Astrocyte of the cerebellum (primary cell): ENCODE measurements at regions not wholly inside any gene's neighbourhood (a gene's known extent, or its start where the extent isn't known, plus 50 kb on each side); places are given as distances from the start of the nearest gene placed in this dataset.

Experiments used
- DNase-seq: peaks from one replicate; pipeline ENCODE4 v3.0.0-alpha.2; 2011; ENCODE audit warnings: low read depth
- H3K4me3 ChIP-seq: 2 replicates; pipeline ENCODE4 v1.5.1; 2011; ENCODE audit warnings: mild to moderate bottlenecking, low read depth, low read length, moderate library complexity
- CTCF ChIP-seq: IDR thresholded peaks from 2 replicates; pipeline ENCODE4 v1.5.1; 2012; ENCODE audit warnings: low read length, low read depth, moderate library complexity, mild to moderate bottlenecking; ENCODE audit errors: missing control alignments
- in situ Hi-C: cut with HindIII; loops from 2 replicates; pipeline ENCODE4 v1.10.0; 2017; ENCODE audit warnings: low sequenced_read_pairs

DNA sequence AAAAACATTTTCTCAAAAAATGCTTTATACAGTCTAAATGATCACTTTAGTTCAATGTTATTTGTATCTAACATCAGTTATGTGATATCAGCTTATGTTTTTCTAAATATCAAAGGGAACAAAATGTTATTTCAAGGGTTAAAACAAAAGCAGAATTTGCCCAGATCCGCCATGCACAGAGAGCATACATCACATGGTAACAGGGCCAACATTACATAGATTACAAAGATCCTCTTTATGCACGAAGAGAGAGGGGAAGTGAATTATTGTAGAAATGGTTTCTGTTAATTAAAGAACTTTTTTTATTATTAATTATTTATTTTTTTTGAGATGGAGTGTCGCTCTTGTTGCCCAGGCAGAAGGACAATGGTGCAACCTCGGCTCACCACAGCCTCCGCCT lies 100.8 kb upstream of the MME start:
- in situ Hi-C loops: no loop called here
- no peak overlapping the region for H3K4me3 ChIP-seq
- no peak for DNase-seq
- TF ChIP-seq CTCF: no peak

DNA sequence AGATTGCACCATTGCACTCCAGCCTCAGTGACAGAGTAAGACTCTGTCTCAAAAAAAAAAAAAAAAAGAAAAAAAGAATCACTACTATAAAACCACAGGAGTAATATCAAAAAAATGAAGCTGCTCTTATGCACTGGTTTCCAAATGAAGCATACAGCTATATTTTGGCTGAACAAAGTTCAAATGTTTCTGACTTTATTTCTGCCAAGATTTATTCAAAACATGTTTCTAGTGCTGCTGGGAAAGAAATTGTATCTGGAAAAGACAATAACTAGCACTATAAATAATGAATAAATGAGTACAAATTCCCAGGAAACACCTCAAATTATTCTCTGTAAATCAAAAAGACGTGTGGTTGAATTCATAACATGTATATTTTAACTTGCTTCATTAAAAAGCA lies 102.5 kb upstream of the MME start:
- no peak for TF ChIP-seq CTCF
- no peak for DNase-seq
- in situ Hi-C loops: no loop called here
- no peak overlapping the region for H3K4me3 ChIP-seq

DNA sequence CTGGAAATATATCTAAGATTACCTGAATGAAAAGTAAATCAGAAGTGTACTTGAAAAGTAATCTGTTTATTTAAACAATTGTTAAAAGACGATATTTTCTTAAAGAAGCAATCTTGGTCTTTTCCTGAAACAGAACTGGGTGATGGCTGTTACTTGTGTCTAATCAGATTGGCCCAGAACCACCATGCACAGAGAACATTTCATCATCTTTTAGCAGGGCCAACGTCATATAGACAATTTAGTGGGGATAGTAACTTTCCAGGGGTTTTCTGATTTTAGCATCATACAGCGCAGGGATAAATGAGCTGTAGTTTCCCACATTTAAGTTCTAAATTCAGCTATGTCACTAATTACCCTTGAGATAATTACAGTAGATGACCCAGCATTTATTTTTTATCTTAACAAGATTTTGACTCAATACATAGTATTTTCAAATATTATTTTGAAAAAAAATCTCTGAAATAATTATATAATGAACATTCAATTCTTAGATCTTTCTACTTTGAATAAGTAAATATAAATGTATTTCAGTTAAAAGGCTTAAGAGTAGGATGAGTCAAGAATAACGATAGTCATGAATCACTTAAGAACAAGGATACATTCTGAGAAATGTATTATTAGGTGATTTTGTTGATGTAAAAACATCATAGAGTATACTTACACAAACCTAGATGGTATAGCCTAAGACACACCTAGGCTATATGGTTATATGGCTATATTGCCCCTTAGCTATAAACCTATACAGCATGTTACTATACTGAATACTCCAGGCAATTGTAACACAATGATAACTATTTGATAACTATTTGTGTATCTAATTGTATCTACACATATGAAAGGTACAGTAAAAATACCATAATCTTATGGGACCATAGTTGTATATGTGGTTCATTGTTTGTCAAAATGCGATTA lies 103.8 kb upstream of the MME start:
- no peak overlapping the region for H3K4me3 ChIP-seq
- in situ Hi-C loops: no loop called here
- no peak for TF ChIP-seq CTCF
- no peak for DNase-seq

GRCh38 chr3:154973851-154974250 lies 106.3 kb upstream of the MME start:
- TF ChIP-seq CTCF: no peak
- no peak for DNase-seq
- in situ Hi-C loops: no loop called here
- no peak overlapping the region for H3K4me3 ChIP-seq

DNA sequence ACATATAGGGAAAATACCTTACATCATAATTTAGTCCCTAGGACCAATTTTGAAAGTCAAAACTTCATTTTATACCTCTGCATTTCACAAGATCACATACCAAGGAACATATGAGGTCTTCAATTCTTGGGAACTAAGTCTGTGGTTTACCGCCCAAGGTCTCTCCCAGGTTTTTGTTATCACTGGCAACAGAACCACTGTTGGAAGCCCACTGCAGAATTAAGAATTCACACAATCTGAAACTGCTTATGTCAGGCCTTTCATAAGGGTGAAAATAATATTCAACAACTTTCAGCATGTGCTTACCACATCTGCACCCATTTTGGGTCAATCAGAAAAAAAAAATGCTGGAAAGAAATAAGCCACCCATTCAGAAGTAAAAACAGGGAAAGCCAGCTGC lies 107.2 kb upstream of the MME start:
- no peak for TF ChIP-seq CTCF
- DNase-seq: peak; percentile 93
- in situ Hi-C loops: no loop called here
- H3K4me3 ChIP-seq: no peak overlapping the region

- TF ChIP-seq CTCF: no peak
- DNase-seq: peak; percentile 44
- in situ Hi-C loops: no loop called here
- no peak overlapping the region for H3K4me3 ChIP-seq
Observed at GRCh38 chr3:154971771-154972326, 108.3 kb upstream of the MME start.
